NOMO-1 treated with DMSO at 0.1 percent for 48 hours (cell line): ENCODE measurements at regions not wholly inside any gene's neighbourhood (a gene's known extent, or its start where the extent isn't known, plus 50 kb on each side); places are given as distances from the start of the nearest gene placed in this dataset.
"Not testable (repeated sequence)": the region's sequence is repeated elsewhere in the genome, so short reads cannot be mapped to it uniquely, and the experiment has no call there.

ENCODE experiments used
- DNase-seq: peaks from one replicate; lab custom pipeline; 2025; ENCODE audit not compliant: unreplicated experiment; lab: John Stamatoyannopoulos, UW

DNA sequence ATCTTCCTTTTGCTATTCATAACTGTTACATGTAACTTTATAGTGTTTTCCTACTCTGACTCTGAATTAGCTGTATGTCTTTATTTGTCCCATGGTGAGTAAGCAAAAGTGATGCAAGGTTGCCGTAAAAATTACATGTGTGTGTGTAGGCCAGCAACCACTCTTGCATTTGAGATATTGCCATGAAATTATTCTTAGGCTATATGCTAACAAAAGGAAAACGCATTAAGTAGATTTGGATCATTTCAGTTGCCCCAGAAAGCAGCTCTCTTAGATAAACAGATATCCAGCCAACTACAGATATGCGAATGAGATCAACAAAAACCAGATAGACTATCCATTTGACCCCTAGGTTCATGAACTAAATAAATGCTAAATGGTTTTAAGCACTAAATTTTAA is 73.6 kb downstream of the CYLC2 start:
- no peak for DNase-seq

DNA sequence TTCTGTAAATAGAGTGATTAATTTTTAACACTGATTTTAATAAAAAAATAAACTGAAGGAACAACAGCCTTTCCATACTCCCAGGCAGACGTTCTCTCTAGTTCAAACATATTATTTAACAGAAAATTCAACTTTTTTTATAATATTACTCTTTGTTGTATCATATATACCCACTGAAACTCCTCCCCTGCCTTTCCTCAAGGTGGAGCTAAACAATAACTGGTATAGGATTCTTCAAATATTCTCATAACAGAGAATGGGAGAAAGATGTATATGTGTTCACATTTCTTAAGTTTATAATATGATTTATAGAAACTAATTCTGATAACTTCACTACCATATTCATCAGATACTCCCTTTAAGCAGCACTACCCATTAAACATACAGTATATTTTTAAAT is 83.4 kb downstream of the CYLC2 start:
- DNase-seq, result no peak

- no peak for DNase-seq
Measured at GRCh38 chr9:103082494-103082893, 87.4 kb downstream of the CYLC2 start.

GRCh38 chr9:103089357-103089756 is 94.2 kb downstream of the CYLC2 start:
- DNase-seq, result no peak

GRCh38 chr9:103104101-103104500 is 109.0 kb downstream of the CYLC2 start:
- no peak for DNase-seq

GRCh38 chr9:103116246-103116645 is 121.1 kb downstream of the CYLC2 start:
- no peak for DNase-seq

DNA sequence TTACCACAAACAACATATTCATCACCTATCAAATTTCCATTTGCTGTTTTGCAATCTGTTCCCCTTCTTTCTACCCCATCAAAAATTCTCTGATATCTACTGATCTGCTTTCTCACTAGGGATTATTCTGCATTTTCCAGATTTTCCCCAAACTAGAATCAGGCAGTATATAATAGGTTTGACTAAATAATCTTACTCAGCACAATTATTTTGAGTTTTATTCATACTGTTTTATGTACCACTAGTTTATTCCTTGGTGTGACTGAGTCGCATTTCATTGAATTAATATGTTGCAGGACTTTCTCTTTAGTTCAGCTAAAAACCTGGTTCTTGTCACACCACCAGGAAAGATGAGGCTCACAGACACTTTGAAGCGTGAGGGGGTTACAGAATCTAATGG is 131.4 kb downstream of the CYLC2 start:
- DNase-seq, result no peak

DNA sequence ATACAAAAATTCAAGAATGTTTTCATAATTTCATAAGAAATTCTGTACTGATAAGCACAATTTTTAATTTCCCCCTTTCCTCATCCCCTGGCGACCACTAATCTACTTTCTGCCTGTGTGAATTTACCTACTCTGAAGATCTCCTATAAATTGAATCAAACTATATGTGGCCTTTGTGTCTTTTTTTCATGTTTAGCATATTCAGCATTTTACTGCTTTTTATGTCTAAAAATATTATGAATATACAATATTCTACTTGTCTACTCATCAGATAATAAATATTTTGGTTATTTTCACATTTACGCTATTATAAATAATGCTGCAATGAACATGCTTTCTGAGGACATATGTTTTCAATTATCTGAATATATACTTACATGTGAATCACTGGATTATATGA is 144.8 kb downstream of the CYLC2 start:
- DNase-seq, result no peak

- DNase-seq, result no peak
Measured at GRCh38 chr9:103152473-103152872, 157.3 kb downstream of the CYLC2 start.

DNA sequence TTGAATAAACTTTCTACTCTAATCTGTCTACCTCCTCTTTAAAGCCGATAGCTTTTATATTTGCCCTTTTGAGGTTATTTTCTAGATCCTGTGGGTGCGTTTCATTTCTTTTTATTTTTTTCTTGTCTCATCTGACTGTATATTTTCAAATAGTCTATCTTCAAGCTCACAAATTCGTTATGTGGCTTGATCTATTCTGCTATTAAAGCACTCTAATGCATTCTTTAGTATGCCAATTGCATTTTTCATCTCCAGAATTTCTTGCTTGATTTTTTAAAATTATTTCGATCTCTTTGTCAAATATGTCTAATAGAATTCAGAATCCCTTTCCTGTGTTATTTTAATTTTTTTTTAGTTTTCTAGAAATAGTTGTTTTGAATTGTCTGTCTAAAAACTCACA is 172.4 kb downstream of the CYLC2 start:
- no peak for DNase-seq

DNA sequence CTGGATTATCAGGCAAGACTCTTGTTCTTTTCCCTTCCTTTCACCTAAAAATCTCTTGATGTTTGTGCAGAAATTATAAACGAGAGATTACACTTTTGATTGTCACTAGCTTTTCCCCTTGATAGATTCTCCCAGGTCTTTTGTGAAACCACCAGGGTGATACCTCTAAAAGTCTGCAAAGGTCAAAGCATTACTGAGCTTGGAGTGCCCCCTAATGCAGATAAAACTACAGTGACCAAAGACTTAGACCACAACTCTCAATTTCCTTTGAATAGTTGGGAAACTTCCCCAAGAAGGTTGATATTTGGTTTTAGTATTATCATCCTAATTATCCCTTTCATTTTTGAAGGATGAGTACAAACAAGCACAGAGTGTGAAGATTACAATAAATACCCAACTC is 173.1 kb downstream of the CYLC2 start:
- DNase-seq, result no peak

DNA sequence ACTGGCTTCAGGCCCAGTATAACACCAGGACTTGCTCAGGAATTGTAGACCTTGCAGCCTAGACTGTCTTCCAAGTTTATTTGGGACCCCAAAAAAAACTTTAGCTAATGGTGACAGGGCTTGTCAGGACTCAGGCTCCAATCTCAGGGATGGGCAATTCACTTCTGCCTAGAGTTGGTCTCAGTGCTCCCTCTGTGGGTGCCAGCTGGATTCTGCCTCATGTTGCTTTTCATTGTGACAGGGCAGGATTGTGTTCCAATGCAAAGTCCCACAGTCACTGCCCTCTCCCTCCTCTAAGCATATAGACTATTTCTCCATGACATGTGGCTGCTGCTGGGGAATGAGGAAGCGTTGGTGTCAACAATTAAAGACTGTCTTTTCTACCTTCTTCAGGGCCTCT is 174.7 kb downstream of the CYLC2 start:
- no peak for DNase-seq

DNA sequence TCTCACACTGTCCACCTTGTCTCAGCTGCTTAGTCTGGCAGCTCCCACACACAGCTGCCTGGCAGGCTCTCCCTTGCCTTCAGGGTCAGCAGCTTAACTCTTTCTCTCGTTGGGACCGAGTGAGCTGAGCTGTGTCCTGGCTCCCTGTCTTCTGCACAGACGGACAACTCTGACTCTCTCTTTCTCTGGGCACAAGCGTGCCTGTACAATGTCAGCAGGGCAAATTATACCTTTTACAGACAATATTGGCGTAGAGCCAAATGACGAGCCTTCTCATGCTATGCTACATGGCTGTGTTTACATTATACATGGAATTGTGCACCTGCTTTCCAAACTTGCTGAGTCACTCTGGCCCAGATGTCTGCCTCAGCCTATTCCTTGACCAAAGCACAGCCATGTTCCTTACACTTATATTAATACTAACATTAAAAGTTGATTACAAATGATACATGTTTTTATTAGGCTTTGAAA is 188.6 kb downstream of the CYLC2 start:
- DNase-seq, result no peak

DNA sequence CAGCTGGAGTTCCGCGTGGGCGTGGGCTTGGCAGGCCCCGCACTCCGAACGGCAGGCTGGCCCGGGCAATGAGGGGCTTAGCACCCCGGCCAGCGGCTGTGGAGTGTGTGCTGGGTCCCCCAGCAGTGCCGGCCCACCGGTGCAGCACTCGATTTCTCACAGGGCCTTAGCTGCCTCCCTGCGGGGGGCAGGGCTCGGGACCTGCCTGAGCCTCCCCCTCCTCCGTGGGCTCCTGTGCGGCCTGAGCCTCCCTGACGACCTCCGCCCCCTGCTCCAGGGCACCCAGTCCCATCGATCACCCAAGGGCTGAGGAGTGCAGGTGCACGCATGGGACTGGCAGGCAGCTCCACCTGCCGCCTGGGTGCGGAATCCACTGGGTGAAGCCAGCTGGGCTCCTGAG is 191.8 kb downstream of the CYLC2 start:
- DNase-seq, result no peak

- DNase-seq, result no peak
Measured at GRCh38 chr9:103188781-103189350, 193.7 kb downstream of the CYLC2 start.

GRCh38 chr9:103193992-103194391 is 198.9 kb downstream of the CYLC2 start:
- DNase-seq, result no peak

- DNase-seq, result no peak
Measured at GRCh38 chr9:103203172-103203571, 208.0 kb downstream of the CYLC2 start.

DNA sequence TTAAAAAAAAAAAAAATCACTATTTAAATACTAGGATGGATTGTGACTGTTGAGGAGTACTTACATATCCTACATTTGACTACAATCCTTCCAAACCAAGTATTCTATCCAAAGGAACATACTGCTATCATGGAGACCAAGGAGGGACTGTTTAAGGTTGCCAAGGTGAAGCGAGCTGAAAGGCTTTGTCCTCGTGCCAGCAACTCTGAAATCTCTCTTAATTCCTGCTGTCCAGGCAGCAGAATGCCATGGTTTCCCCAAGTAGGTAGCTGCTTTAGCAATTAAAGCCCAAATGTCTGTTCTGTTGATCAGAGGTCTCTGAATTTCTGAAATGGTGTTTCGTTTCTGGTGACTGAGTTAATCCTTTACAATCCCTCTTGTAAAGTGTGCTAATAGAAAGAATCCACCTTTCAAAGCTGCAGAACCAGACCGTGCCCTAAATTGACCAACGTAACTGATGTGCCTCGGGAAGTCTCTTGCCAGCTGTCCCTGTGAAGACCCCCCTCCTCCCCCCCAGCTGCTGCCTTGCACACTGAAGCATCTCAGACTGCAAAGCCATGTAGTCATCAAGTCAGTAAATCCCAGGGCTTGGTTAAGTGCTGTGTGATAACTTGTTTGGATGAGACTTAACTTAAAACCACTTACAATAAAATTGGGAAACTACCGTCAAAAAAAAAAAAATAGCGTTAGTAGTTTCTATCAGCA is 210.9 kb downstream of the CYLC2 start:
- DNase-seq, result not testable (repeated sequence)

GRCh38 chr9:103210607-103211006 is 215.5 kb downstream of the CYLC2 start:
- no peak for DNase-seq

DNA sequence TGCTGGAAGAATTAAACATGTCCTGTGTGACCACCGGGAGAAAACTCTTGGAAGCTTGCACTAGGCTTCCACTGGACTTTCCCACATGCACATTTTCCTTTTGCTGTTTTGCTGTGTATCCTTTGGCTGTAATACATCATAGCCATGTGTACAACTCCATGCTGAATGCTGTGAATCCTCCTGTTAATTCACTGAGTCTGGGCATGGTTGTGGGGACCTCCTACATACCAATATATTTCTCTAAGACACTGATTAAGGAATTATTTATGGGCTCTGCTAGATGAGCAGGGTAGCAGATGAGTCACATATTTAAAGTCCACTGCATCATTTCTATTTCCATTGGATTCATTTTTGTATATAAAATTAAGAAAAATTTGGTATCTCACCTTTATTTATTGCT is 220.1 kb downstream of the CYLC2 start:
- no peak for DNase-seq

- DNase-seq, result no peak
Measured at GRCh38 chr9:103225702-103226646, 230.8 kb downstream of the CYLC2 start.

GRCh38 chr9:103226647-103227013 is 231.5 kb downstream of the CYLC2 start:
- DNase-seq, result no peak
